ENCODE measurements at regions not wholly inside any gene's neighbourhood (a gene's known extent, or its start where the extent isn't known, plus 50 kb on each side); places are given as distances from the start of the nearest gene placed in this dataset.

DNA sequence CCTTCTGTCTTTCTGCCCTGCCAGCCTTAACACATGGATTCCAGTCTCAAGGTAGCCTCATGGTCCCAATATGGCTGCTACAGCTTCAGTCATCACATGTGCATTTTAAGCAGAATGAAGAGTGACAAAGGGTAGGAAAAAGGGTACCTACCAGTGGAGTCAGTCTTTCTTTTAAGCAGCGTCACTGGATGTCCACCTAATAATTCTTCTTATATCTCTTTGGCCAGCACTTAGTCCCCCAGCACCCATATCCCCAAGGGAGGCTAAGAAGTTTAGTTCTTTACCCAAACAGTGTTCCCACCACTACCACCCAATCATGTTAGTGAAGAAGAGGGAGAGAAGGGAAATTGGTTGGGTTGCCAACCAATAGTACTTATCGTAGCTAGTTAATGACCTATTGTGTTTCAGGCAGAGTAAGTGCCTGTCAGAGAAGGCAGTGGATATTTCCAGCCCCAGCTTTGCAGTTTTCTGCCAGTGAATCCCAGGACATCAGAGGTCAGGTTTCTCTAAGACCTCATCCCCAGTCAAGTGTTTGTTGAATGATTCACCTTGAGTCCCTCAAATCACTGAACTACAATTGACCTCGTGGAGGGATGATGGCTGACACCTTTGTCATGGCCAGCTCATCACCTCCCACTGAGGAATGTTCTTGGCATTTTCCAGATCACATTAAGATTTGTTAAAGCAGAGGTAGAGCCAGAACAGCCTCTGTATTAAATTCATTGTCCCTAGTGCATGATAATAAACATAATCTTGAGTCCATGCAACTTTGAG lies 250.9 kb upstream of the CRY1 start:
- no peak for DNase-seq (ENCODE audit: low spot score)

DNA sequence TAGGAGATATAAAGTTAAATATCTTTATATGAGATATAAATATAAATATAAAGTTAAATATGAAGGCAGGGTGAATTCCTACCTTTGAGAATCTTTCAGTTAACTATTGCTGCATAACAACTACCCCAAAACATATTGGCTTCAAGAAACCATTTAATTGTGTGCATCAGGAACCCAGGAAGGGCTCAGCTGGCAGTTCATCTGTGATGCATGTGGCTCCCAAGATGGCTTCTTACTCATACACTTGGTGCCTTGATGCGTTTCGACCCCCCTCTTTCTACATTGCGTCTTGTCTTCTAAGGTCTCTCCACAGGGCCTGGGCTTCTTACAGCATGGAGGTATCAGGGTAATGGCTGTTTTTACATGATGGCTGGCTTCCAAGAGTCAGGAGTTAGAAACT lies 253.9 kb upstream of the CRY1 start:
- DNase-seq (ENCODE audit: low spot score), result no peak

GRCh38 chr12:107349008-107349747 lies 255.8 kb upstream of the CRY1 start:
- DNase-seq (ENCODE audit: low spot score), result no peak

DNA sequence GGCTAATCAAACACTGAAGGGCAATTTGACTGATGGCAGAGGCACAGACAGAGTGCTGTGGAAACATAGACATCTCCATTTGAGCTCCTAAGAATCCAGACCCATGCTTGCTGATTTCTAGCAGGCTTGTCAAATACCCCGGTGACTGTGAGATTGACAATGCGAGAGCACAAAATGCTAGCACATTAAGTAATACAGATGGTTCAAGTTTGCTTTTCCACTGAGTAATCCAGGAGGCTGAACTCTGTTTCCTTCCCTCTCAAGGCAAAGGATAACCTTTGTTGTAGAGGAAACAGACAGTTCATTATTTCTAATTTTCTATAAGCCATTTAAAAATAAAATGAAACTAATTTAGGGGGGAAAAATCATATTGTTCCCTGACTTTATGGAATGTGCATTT lies 256.5 kb upstream of the CRY1 start:
- DNase-seq (ENCODE audit: low spot score), result no peak

DNA sequence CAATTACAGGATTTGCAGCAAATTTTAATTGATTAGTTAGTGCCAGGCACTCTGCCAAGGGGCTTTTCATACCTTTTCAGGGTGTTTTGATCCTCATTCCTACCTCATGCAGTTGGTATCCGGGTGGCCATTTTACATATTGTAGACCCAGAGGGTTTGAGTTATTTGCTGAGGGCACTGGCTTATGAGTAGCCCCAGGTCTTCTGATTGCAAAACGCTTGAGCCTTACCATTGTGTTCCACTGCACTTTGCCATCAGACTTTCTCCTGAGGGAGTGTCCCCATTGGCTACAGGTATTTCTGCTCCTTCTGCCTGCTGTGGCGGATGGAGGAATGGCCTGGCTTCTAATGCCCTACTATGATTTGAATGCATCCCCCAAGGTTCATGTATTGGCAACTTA lies 257.8 kb upstream of the CRY1 start:
- DNase-seq (ENCODE audit: low spot score), result no peak

- DNase-seq (ENCODE audit: low spot score), result no peak
Measured at GRCh38 chr12:107351713-107352112, 258.4 kb upstream of the CRY1 start.

GRCh38 chr12:107352347-107353081 lies 259.2 kb upstream of the CRY1 start:
- no peak for DNase-seq (ENCODE audit: low spot score)

DNA sequence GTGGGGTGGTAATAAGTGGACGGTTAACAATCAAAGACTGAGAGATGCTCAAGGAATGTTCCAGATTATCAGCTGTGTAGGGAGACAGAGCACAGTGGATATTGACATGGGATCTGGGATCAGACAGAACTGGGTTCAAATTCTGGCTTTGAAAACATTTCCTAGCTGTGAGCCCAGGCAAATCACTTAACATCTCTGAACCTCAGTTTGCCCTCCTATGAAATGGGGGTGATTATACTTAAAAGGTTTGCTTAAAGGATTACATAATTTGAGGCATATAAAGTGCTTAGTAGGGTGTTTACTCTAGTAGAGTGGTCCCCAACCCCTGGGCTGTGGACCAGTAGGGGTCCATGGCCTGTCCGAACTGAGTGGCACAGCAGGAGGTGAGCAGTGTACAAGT lies 260.0 kb upstream of the CRY1 start:
- DNase-seq (ENCODE audit: low spot score), result no peak

DNA sequence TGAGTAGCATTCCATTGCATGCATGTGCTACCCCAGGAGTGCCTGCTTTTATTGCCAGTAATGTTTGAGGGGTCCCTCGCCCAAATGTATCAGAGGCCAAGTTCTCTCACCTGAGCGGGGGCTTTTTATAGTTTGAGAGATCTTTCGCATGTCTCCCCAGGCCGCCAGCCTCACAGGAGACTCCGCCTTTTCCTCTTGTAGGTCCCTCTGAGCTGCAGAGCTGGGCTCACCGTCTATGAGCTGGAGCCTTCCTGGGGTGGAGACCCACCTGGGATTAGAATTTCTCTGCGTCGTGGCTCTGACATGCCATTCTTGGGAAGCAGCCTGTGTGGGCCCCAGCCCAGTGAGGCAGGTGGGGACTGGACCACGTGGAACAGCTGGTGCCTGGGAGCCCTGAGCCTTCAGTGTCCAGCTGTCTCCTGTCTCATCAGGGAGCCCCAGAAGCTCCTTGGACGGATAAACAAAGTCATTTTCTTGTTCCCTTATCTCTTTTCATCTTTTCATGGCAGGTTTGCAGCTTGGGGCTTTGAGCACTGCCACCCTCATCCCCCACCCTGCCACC lies 261.7 kb upstream of the CRY1 start:
- no peak for DNase-seq (ENCODE audit: low spot score)

DNA sequence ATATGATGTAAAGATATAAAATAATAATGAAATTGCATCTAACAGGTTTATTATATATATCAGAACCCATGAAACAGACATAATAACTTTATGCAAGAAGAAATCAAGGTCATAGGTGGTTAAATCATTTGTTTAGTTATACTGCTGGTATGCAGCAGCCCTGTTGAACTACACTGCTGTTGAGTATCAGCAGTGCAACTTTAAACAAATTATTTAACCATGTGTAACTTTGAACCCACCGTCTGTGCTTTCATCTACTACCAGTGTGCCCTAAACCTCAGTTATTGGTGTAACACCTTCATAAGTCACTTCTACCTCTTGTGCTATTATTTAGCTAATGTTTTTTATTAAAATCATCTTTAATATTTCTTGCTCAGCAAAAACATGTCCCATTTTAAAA lies 262.3 kb upstream of the CRY1 start:
- no peak for DNase-seq (ENCODE audit: low spot score)

- DNase-seq (ENCODE audit: low spot score), result peak; percentile 86
Measured at GRCh38 chr12:107356266-107356936, 263.1 kb upstream of the CRY1 start.

DNA sequence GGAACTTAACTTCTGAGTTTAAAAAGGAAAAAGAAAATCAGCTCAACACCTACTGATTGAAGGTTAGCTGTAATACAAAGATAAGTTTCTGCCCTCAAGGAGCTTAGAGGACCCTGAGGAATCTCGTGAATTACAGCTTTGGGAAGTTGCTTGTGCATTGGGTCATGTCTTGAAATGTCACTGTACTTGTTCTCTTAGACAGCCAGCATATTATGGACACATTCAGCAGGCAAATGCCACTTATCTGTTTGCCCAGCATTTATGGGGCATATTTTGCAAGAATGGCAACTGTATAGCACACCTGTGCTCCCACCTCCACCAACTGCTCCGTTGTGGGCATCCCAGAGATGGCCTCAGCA lies 263.6 kb upstream of the CRY1 start:
- DNase-seq (ENCODE audit: low spot score), result no peak

- DNase-seq (ENCODE audit: low spot score), result peak; percentile 32
Measured at GRCh38 chr12:107359382-107359781, 266.0 kb upstream of the CRY1 start.

DNA sequence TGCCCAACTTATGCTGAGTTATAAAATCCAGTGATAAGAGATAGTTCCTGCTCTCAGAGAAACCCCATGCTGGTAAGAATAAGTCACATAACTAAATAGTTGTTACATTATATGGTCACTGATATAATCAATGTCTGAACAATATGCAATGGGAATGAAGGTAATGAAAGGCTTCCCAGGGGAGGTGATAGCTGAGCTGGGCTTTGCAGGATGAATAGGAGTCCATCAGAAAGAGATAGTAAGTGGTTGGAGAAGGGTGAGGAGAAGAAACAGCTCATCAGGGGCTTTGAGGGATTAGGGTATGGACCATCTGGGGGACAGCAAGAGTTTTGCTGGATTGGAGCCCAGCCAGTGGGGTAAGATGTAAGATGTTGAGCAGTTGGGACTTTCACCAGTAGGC lies 266.7 kb upstream of the CRY1 start:
- no peak for DNase-seq (ENCODE audit: low spot score)

DNA sequence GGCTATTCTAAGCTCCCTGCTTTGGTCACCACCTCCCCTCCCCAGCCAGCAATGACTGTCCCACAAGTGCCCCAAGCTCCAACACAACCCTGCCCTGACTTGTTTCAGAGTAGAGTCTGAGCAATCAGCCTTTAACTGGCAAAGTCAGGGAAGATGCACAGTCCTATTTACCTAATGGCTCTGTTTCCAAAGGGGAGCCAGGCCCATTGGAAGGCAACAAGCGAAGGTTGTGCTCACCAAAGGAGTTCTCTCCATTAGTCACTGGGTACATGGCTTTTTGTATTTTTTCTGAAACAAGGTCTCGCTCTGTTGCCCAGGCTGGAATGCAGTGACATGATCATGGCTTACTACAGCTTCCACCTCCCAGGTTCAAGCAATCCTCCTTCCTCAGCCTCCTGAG lies 267.1 kb upstream of the CRY1 start:
- no peak for DNase-seq (ENCODE audit: low spot score)

GRCh38 chr12:107361970-107362369 lies 268.6 kb upstream of the CRY1 start:
- no peak for DNase-seq (ENCODE audit: low spot score)

GRCh38 chr12:107362960-107363359 lies 269.6 kb upstream of the CRY1 start:
- no peak for DNase-seq (ENCODE audit: low spot score)

GRCh38 chr12:107364875-107365518 lies 271.6 kb upstream of the CRY1 start:
- no peak for DNase-seq (ENCODE audit: low spot score)

DNA sequence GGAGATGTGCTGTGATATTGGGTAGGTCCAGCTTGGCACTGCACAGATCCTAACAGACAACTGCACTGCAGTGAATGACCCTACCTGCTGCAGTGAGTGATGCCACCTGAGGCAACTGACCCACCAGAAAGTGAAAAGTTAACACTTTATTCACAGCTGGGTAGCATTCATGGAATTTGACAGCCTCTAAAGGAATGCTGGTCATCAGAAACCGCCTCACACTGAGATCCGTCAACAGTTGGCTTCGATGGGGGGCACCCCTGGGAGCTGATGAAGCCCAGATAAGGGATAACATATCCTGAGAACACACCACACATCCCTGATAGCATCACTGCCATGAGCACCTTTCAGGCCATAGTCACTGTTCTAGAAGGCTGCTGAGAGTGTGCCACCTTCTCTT lies 272.4 kb upstream of the CRY1 start:
- DNase-seq (ENCODE audit: low spot score), result no peak

DNA sequence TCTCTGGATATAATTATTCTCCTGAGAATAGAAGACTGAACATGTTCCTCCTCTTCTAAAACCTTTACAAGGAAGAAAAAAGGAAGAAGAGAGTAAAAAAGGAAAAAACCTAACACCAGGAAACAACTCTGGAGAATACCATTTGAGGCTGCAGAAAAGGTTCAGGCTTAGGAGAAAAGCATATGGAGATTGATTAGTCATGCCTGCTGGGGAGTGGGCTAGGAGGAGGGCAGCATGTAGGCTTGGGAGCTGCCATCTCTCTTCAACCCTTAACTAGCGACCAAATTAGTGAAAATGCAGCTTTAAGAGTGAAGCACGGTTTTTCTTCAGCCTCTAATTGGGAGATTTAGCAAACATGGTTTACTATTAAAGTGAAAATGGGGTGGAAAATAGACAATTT lies 273.0 kb upstream of the CRY1 start:
- DNase-seq (ENCODE audit: low spot score), result no peak

DNA sequence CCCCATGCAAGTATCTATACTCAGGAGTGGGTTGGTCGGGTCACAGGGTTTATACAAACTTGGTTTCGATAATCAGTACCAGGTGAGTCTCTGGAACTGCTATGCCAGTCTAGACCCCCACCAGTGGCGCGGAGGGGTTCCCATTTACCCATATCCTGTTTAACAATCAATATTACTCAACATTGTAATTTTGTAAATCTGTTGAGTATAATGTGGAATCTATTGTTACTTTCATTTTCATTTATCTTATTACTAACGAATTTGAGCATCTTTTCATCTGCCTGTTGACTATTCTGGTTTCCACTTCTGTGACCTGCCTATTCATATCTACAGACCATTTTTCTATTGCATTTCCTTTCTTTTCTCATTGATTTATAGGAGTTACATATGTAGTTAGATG lies 275.2 kb upstream of the CRY1 start:
- no peak for DNase-seq (ENCODE audit: low spot score)

All from umbilical cord (tissue), 1 donor.